NCI-H2107 (cell line): ENCODE measurements at regions not wholly inside any gene's neighbourhood (a gene's known extent, or its start where the extent isn't known, plus 50 kb on each side); places are given as distances from the start of the nearest gene placed in this dataset.

Source experiments
- DNase-seq: peaks from one replicate; lab custom pipeline; 2025; lab: John Stamatoyannopoulos, UW

DNA sequence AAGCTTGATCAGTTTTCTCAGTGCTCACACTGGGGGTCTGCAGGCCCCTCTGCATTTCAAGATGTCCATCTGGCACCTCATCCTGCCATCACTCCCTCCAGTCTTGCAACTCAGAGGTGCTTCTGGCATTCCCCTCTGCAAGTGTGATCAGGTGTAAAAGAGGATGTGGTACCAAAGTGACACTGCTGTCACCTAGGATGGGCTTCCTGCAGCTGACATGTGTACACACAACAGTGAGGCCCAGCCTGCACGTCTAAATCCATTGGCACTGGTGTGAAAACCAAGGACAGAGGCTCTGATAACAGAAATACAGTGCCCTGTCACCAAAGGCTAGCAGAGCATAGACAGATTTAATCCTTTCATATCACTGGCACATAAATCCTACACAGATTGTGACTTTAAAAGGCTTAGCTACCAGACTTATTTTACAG lies 162.5 kb upstream of the CELF2 start:
- DNase-seq: no peak

DNA sequence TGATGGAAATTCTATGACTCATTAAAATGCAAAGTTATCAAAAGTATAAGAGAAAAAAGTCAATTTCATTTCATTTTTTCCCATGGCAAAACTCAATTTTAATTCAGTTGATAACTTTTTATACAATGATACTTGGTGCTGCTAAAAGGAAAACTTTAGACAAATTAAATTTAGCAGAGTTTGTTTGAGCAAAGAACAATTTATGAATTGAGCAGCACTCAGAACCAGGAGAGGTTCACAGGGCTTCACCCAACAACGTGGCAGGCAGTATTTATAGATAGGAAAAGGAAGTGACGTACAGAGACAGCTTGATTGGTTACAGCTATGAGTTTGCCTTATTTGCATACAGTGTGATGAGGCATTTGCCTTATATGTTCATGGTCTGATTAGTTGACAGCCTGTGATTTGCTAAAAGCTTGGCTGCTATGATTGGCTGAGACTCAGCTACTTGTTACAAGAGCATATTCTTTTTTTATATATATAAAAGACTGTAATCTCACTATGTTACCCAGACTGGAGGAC lies 157.2 kb upstream of the CELF2 start:
- DNase-seq: no peak

DNA sequence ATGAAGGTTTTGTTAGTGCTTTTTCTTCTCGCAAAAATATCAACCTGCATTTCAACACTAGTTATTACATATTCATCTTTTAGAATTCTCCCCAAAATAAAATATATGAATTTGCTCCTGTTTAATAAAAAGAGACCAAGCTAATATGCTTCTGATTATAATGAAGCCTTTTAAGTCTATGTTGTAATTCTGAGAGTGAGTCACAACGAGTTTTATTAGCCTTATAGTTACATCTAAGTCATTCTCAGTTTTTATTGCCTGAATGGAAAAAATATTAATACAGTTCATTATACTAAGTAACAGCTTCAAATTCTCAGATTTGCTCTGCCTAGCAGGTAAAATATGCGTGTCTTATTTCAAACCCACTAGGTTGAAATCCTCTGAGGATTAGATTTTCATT lies 152.4 kb upstream of the CELF2 start:
- DNase-seq: no peak

DNA sequence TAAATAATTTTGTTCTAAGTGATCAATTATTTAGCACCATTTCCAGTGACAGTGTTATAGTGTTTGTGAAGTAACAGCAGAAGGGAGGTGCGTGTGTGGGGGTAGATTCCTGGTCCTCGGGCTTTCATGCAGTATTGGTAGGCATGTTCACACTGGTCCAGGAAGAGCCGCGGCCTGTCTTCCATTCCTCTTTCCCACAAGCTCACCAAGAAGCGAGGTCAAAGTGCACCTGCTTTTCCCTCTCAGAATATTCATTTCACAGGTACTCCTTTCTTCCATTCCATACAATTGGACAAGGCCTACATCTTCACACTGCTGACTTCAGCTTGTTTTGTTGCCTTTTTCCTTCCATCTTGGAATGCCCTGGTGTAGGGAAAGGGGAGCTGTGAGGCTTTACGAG lies 151.8 kb upstream of the CELF2 start:
- no peak for DNase-seq

DNA sequence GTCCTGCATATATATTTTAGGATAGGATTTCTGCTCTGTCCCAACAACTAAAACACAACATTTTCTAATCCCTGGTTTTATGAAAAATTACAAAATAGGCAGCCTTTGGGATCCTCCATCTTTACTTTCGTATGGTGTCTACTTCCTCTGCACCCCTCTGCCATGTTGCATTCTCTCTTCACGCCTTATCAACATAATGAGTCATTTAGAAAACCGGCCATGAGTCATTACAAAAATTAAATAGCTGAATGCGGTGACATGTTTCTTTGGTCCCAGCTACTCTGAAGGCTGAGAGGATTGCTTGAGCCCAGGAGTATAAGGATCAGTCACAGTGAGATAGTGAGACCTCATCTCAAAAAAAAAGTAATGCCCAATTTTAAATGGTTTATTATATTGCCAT lies 148.1 kb upstream of the CELF2 start:
- DNase-seq: no peak

DNA sequence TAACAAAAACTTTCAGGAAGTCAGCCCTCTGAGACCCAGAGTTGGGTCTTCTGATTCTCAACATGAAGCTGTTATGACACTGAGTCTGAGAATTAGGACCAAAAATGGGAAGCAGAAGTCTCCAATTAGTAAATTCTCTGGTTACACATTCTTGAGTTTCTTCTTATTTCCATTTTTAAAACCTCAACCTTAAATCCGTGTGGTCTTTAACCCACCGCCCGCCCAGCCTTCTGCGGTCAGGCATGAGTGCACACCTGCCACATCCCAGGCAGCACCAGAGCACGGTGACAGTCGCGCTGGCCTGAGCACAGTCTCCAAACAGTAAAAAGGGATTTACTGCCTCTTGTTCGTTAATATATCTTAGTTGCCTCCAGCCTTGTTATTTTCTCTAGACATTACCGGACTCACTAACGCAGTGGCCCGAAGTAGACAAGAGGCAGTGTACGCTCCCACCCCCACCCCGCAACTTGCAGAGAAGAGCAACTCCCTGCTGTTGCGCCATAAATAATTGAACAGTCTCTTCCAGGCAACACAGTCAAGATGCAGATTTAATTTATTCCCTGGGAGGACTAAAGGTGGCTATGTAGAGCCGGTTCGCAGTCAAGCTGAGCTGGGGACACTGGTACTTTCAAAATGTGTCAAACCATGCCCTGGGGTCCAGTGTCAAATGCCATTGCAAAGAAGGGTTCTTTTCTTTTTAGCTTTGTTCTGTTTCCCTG lies 147.0 kb upstream of the CELF2 start:
- DNase-seq: no peak

DNA sequence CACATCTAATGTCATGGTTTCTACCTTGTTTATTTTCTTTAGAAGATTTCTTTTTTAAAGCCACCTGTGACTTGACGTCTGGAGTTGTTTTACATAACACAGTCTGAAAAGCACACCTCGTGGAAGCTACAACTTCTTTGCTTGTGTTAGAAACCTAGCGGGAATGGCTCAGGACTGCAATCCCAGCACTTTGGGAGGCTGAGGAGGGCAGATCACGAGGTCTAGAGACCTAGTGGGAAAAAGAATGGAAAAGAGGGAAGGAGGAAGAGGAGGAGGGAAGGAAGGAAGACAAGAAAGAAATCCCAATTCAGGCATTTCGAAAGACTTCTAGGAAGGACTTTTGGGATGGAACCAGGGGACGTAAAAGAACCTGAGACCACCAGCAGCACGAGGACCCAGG lies 146.3 kb upstream of the CELF2 start:
- DNase-seq: no peak

DNA sequence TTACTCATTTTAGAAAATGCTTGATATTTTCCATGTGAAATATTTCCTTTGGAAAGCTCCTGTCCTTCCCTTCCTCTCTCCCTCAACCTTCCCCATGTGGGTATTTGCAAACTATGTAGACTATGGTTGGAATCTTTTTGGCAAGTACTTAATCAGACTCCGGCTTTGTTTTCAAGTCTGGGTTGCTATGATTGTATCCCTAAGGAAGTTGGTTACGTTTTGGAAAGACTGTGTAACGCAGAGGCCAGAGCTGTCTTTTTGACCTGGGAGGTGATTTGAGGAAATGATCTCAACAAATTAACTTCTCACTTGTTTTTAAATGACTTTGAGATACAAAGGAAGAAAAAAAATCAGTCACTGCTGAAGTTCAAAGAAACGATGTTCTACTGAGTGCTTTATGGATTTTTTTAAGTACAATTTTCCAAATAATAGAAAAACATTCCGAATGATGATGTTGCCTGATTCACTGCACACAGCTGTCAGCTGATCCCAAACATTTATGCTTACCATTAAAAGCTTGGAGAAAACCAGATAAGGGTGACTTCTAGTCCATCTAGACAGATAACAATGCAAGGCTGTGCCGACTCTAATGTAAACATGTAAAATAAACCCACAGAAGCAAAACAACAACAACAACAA lies 145.5 kb upstream of the CELF2 start:
- DNase-seq: no peak

DNA sequence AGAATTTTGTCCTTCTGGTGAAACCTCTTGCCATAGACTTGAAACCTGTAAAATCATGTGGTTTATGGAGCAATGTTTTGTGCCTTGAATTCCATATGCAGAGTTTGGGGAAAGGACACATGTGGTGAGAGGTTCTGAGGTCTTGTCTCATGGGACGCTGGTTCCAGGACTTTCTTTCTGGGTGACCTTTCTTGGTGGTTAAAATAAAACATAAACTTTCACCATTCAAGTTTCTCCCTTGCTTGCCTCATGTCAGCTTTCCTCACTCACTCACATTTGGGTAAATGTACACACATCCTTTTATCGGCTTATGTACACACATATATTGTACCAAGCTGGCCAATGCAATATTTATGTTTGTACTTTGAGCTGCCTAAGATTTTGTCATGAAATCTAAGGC lies 144.9 kb upstream of the CELF2 start:
- no peak for DNase-seq

DNA sequence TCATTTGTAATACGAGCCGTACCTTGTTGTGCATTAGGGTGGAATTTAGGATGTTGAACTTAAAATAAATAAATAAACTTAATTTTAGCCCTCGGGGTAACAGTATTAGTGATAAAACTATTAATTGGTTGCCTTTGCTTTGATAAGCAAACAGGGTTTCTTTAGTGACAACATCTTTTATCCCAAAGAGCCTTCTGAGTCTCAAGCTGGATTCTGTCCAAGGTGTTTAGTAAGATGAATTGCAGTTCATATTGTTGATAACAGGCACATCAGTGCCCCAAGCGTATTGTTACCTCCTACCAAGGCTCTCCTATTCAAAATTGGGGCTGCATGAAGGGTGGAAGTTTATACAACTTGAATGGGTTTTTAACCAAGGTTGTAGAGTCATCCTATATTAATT lies 144.4 kb upstream of the CELF2 start:
- DNase-seq: no peak

DNA sequence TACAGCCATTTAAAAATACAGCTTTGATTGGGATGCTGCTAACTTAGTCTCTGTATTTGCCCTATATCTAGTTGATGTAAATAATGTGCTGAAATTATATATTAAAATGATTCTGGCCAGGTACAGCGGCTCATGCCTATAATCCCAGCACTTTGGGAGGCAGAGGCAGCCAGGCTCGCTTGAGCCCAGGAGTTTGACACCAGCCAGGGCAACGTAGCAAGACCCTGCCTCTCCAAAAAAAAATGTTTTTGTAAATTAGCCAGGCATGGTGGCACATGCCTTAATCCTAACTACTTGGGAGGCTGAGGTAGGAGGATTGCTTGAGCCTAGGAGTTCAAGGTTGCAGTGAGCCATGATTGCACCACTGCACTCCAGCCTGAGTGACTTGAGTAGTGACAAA lies 143.8 kb upstream of the CELF2 start:
- DNase-seq: no peak

DNA sequence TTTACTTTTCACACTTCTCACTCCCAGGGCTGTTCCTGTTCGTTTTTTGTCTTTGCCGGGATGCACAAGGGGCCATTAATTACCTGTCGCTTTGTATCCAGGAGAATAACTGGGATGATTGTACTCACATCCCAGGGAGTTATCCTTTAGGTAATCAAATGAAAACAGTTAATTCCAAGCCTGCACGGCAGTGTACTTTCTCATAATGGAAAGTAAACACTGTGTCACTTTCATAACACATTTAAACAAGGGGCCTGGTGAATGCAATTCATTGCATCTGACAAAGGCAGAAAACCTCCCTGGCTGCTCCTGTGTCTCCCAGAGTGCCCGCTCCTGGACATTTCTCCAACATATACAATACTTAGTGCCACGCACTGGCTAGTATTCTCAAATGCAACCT lies 138.7 kb upstream of the CELF2 start:
- DNase-seq: no peak

DNA sequence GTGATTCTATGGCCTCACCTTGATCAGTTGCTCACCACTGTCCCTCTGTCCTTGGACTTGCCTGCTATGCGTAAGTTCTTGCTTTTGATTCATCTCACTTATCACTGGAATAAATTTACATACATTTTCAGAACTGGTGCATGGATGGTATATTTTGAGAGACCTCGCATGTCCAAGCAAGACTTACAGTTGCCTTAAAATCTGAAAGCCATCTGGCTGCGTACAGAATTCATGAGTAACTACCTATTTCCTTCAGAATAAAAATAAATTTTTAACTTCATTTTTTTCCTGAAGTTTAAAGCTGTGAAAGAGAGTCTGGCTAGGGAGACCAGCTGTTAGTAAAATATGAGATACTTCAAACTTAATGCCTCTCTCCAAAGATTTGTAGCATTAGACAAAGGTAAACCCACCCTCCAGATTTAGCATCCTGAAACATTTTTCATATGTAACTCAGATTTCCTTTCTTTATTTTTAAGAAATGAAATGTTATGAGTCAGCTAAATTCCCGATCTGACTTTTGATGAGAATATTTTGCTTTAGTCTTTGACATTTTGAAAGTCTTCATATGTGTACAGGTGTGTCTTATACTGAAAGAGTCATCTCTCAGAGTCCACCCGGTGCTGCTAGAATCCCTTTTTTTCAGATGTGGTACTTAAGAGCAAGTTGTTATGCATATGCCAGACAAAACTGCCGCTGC lies 136.4 kb upstream of the CELF2 start:
- no peak for DNase-seq

DNA sequence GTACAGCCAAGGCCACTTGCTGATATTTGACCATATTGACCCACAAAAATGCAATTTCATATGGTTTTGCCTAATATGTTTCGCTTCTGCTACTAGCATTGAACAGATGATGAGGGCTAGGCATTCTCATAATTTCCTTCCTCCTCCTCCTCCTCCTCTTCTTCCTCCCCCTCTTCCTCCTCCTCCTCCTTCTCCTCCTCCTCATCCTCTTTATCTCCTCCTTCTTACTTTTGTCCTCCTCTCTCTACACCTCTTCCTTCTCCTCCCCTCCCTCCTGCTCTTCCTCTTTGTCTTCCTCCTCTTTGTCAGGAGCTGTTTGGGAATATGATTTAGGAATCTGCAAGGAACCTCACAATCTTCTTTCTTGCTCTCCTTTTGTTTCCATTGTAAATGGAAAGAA lies 133.9 kb upstream of the CELF2 start:
- no peak for DNase-seq

DNA sequence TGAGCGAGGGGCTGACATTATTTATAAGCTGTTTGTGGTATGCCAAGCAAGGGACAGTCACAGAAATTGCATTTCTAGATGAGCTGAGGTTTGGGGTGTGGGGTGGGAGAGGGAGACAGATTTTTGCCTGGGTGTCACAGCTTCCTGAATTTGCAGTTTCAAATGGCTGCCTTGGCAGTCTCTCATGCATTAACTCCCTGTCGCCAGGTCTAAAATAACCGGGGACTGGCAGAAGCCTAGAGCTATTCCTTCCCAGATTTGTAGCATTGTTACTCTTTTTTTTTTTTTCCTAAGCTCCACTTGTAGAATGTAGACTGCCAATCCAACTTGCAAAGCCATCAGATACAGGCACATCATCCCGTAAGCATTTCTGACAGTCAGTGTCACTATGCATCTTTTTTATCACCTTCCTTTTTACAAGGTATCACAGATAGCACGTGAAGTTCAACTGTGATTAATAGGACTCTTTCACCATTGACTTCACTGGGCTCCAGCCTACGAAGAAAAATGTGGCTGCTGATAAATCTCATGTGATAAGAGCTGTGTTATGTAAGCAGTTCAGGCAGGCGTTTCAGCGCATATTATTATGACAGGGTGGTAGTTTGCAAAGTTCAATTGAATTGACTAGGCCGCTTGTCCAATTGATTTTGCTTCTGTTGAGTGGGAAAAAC lies 130.7 kb upstream of the CELF2 start:
- no peak for DNase-seq

DNA sequence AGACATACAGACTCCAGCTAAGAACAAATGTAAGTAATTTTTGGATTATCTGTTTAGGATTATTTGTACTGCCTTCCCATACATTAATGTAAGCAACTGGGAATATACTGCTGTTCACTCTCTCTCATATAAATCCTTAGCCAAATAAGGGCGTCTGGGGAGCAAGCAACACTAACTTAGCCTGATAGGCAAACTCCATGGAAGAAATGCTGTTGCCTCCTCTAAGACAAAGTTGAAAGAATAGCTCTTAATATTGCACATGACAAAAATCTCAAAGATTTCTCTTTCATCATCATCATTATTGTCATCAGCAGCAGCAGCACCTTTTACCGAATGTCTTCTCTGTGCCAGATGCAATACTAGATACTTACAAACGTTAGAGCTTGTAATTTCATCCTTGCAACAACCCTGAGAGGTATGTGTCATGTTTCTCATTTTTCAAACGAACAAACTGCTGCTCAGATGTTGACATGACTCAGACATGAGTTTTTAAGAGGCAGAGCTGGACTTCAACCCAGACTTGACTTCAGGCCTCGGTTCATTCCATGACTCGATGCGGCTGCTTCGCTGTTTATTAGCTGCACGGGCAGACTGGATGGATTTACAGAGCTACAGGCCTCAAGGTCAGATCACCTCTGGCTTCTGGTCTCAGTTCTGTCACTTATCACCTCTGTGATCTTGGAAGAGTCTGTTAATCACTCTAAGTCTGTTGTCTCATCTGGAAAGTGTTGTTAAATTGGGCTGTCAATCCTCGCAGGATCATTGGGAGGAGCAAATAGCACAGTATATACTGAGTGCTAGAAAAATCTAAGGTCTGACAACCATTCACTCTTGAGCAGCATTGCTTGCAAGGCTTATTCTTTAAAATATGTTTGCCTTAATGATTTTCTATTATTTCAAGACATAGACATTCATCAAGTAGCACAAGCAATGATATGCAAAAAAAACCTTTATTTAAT lies 126.3 kb upstream of the CELF2 start:
- DNase-seq: no peak

DNA sequence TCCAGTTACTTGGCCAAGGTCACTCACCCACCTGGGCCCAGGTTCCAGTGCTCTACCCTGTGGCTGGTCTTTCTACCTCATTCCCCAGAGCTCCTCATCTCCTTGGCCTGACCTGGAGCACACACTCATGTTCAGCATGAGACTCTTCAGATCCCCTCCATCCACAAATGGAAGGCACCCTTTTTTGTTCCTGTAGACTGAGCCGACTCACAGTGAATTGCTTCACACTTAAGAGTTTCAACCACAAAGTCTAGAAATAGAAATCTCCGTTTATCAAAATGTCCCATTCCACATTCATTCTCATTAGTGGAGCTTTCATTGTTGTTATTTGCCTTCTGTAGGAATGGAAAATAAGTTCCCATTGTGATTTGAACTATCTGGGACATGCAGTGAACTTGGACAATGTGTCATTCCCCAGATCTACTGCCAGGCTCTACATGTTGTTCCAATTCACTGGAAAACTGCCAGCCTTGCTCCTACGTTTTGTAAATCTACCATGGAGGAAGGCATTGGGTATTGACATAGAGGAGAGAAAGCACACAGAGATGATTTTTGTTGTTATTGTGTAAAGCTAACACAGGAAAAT lies 125.3 kb upstream of the CELF2 start:
- DNase-seq: no peak

DNA sequence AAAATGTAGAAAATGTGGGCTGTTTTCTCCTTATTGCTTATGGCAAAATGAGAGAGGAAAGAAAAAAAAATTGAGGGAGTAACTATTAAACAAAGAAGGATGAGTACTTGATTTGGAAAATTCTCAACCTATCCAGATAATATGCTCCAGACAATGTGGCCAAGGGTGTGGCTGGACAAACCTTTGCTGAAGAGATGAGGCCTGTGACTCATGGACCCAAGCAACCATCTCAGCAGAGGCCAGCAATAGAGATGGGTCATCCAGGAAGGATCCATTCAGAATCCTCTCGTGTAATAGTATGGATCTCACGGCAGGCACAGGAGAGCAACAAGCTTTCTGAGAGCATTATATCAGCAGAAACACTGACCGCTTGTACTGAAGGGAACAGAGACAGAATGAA lies 120.3 kb upstream of the CELF2 start:
- DNase-seq: no peak

DNA sequence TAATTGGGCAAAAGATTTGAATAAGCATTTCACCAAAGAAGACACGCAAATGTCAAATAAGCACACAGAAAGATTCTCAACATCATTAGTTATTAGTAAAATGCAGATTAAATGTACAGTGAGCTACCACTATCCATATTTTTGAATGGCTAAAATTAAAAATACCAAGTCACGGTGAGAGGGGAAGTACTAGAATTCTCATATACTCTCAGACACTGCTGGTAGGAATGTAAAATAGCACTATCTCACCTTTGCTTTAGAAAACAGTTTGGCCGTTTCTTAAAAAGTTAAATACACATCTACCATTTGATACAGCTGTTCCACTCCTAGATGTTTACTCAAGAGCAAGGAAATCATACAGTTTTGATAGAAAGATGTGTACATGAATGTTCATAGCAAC lies 115.8 kb upstream of the CELF2 start:
- DNase-seq: no peak

DNA sequence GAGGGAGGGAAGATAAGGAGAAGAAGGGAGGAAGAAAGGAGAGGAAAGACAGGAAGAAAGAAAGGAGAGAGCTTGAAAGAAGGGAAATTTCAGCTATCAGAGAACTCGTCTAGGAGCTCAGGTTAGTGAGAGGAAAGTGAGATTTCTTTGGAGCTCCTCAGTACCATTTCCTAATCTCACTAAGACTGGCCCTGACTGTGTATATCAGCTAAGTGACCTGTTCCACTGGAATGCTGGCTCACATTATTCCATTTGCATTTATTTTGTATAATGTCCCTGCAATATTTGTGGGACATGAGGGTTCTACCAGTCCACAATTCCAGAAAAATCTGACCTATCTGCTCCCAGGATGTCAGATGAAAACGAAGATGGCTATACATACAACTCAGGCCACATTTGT lies 114.7 kb upstream of the CELF2 start:
- DNase-seq: no peak

DNA sequence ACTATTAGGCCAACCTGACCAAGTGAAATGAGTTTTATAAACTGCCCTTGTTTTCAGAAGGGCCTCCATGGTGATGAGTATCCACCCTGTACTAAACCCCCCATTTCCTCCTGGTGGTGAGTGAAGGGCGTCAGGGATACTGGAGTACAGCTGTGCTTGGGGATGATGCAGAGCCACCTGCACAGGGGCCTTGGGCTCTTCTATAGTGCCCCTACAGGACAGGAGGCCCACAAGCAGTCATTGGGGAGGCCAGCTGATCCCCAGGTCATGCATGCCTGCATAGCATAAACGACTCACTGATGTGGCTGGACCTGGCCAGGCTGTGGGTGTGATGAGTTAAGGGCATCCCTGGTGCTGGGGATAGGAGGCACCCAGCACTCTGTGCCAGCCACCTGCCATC lies 114.1 kb upstream of the CELF2 start:
- DNase-seq: no peak
